Activated CD8-positive, alpha-beta T cell treated with anti-CD3 and anti-CD28 coated beads, Interleukin-2, amount 10 ng/mL, durations not matched to agents 7 days and 5 days (primary cell): ENCODE measurements at regions not wholly inside any gene's neighbourhood (a gene's known extent, or its start where the extent isn't known, plus 50 kb on each side); places are given as distances from the start of the nearest gene placed in this dataset.
"Not testable (repeated sequence)": the region's sequence is repeated elsewhere in the genome, so short reads cannot be mapped to it uniquely, and the experiment has no call there.

Experiments used
- ATAC-seq: fragments of 150-1000 bp; cut with Tn5 transposase; one replicate; pipeline ENCODE4 v1.10.0; 2021; ENCODE audit warnings: moderate library complexity
- CTCF ChIA-PET: fragments of 350-600 bp; sonication (Branson Sonifier 250); formaldehyde crosslinking; loops from one replicate; lab custom pipeline; 2021; ENCODE audit warnings: antibody characterized with exemption; lab: Charles Lee
- POLR2A ChIA-PET: fragments of 350-600 bp; sonication (Branson Sonifier 250); formaldehyde crosslinking; loops from one replicate; lab custom pipeline; 2021; ENCODE audit warnings: antibody characterized with exemption; lab: Charles Lee
- DNase-seq: peaks from one replicate; pipeline ENCODE4 v3.0.0-alpha.2; 2020
- H3K27ac Mint-ChIP-seq: one replicate; pipeline ENCODE4 v1.8.0; 2021; ENCODE audit warnings: mild to moderate bottlenecking, mixed read lengths
- H3K27me3 Mint-ChIP-seq: one replicate; pipeline ENCODE4 v1.8.0; 2021; ENCODE audit warnings: low read depth, mixed read lengths
- H3K36me3 Mint-ChIP-seq: one replicate; pipeline ENCODE4 v1.8.0; 2021; ENCODE audit warnings: low read depth, mixed read lengths
- H3K4me1 Mint-ChIP-seq: one replicate; pipeline ENCODE4 v1.8.0; 2021; ENCODE audit warnings: low read depth, mixed read lengths
- H3K4me3 Mint-ChIP-seq: one replicate; pipeline ENCODE4 v1.8.0; 2021; ENCODE audit warnings: mild to moderate bottlenecking, mixed read lengths
- H3K9me3 Mint-ChIP-seq: one replicate; pipeline ENCODE4 v1.8.0; 2022; ENCODE audit warnings: mixed read lengths; ENCODE audit not compliant: insufficient read depth

DNA sequence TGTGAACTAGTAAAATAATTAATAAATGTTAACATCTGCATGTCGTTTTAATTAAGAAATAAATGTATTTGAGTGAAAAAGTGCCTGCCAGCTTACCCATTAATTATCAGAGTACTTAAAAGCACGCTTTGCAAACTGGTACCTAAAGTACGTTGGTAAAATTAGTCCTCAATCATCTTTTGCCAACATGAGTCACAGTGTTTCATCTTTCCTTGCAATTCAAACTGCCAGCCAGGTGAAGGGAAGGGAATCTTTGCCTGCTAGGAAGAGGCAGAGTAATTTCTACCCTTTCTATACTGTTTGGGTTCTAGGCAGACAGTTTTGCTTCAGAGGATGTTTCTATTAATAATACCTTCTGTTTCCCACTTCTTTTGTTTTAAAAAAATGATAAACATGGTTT is 57.2 kb upstream of the CNIH3 start:
- ATAC-seq (no peak), DNase-seq (no peak)
- H3K4me1 Mint-ChIP-seq: no peaks in the 10 kb centered on the region
- peaks cover 6% of the 10 kb centered on the region for H3K27me3 Mint-ChIP-seq
- H3K36me3 Mint-ChIP-seq: no peaks in the 10 kb centered on the region
- CTCF ChIA-PET: no interaction called here
- no peak overlapping the region for H3K27ac Mint-ChIP-seq
- H3K9me3 Mint-ChIP-seq: no peaks in the 10 kb centered on the region
- POLR2A ChIA-PET: no interaction called here
- no peak overlapping the region for H3K4me3 Mint-ChIP-seq

- no peak overlapping the region for H3K27ac Mint-ChIP-seq
- CTCF ChIA-PET: no interaction called here
- no peaks in the 10 kb centered on the region for H3K9me3 Mint-ChIP-seq
- peaks cover 6% of the 10 kb centered on the region for H3K27me3 Mint-ChIP-seq
- no peak for DNase-seq
- H3K4me1 Mint-ChIP-seq: no peaks in the 10 kb centered on the region
- H3K36me3 Mint-ChIP-seq: no peaks in the 10 kb centered on the region
- H3K4me3 Mint-ChIP-seq: no peak overlapping the region
- POLR2A ChIA-PET: no interaction called here
- no peak for ATAC-seq
These were observed 56.0 kb upstream of the CNIH3 start for GRCh38 chr1:224559981-224560728.

- H3K9me3 Mint-ChIP-seq, H3K27ac Mint-ChIP-seq, H3K27me3 Mint-ChIP-seq, CTCF ChIA-PET, H3K4me1 Mint-ChIP-seq, H3K36me3 Mint-ChIP-seq, H3K4me3 Mint-ChIP-seq, POLR2A ChIA-PET, ATAC-seq, DNase-seq: not testable (repeated sequence)
These were observed 53.2 kb upstream of the CNIH3 start for GRCh38 chr1:224562881-224563280.

- H3K27me3 Mint-ChIP-seq: peaks cover 3% of the 10 kb centered on the region
- H3K9me3 Mint-ChIP-seq: no peaks in the 10 kb centered on the region
- H3K36me3 Mint-ChIP-seq: no peaks in the 10 kb centered on the region
- no peak overlapping the region for H3K4me3 Mint-ChIP-seq
- ATAC-seq (no peak), DNase-seq (no peak)
- no peaks in the 10 kb centered on the region for H3K4me1 Mint-ChIP-seq
- POLR2A ChIA-PET: no interaction called here
- no peak overlapping the region for H3K27ac Mint-ChIP-seq
- CTCF ChIA-PET: no interaction called here
These were observed 52.5 kb upstream of the CNIH3 start for GRCh38 chr1:224563666-224564065.

DNA sequence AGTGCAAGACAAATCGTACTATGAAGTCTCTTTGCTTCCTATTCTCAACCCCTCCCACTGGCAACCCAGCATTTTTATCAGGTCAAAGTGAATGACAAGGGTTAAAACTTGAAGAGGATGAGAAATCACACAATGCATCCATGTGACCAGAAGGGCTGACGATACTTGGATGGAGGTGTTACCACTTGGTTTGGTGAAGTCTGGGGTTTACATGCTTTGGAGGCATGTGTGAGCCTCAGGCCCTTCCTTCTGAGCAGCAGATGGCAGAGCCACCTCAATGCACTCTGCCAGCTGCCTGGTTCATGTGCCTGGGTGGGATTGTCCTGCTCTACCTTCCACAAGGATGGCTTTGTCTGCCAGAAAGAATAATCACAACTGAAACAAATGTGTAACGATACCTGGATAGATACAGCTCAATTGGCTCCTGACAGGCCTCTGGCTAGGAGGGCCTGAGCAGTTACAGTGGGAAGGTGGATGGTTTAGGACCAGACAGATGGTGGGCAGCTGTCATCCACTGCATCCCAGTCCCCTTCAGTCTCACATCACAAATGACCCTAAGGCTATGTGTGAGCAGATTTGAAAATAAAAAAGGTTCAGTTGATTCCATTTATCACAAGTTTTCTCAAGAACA is 51.5 kb upstream of the CNIH3 start:
- Mint-ChIP-seq H3K9me3 (no peaks in the 10 kb centered on the region), H3K4me3 (no peak overlapping the region), H3K27ac (no peak overlapping the region), H3K4me1 (no peaks in the 10 kb centered on the region), H3K36me3 (no peaks in the 10 kb centered on the region), H3K27me3 (peaks cover 3% of the 10 kb centered on the region)
- ATAC-seq (no peak), DNase-seq (no peak)
- ChIA-PET POLR2A (no interaction called here), CTCF (no interaction called here)

DNA sequence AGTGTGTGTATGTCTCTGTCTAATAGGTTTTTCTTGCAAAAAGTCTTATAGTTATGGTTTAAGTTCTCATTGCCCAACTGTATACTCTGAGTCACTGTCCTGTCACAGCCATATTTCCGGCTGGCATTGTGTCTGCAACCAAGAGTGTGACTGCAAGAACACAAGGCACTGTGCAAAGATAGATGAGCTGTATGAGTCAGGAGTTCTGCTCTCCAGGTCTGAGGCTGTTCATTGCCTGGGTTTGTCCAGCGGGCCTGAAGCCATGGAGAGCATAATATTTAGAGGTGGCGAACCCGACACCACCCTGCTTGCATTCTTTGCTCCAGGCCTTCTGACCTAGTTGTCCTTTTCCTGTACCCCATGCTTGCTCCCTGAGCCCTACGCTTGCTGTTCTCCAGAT is 50.9 kb upstream of the CNIH3 start:
- CTCF ChIA-PET: no interaction called here
- no peak overlapping the region for H3K27ac Mint-ChIP-seq
- no peak overlapping the region for H3K4me3 Mint-ChIP-seq
- ATAC-seq (no peak), DNase-seq (no peak)
- no peaks in the 10 kb centered on the region for H3K4me1 Mint-ChIP-seq
- H3K36me3 Mint-ChIP-seq: no peaks in the 10 kb centered on the region
- peaks cover 3% of the 10 kb centered on the region for H3K27me3 Mint-ChIP-seq
- POLR2A ChIA-PET: interaction anchor here (0.6 kb wide), 1 partner anchor 22 kb away, joined by 3 read pairs; no protein-coding TSS in a partner anchor
- no peaks in the 10 kb centered on the region for H3K9me3 Mint-ChIP-seq

GRCh38 chr1:224565611-224566406 is 50.3 kb upstream of the CNIH3 start:
- no peaks in the 10 kb centered on the region for H3K36me3 Mint-ChIP-seq
- peaks cover 3% of the 10 kb centered on the region for H3K27me3 Mint-ChIP-seq
- ChIA-PET POLR2A (interaction anchor here (0.6 kb wide), 1 partner anchor 23 kb away, joined by 3 read pairs; no protein-coding TSS in a partner anchor), CTCF (no interaction called here)
- H3K4me1 Mint-ChIP-seq: no peaks in the 10 kb centered on the region
- DNase-seq (no peak), ATAC-seq (no peak)
- no peak overlapping the region for H3K4me3 Mint-ChIP-seq
- H3K9me3 Mint-ChIP-seq: no peaks in the 10 kb centered on the region
- H3K27ac Mint-ChIP-seq: no peak overlapping the region
